ENCODE measurements at regions not wholly inside any gene's neighbourhood (a gene's known extent, or its start where the extent isn't known, plus 50 kb on each side); places are given as distances from the start of the nearest gene placed in this dataset.

GRCh38 chr1:209268479-209268878 lies 315.0 kb upstream of the CAMK1G start:
- no peak overlapping the region for H3K4me3 ChIP-seq (ENCODE audit: low read depth, low read length)
- DNase-seq (ENCODE audit: low read depth), result no peak
- no peak for TF ChIP-seq CTCF (IDR thresholded peaks at IDR 0.05; ENCODE audit: low read depth, low read length, missing control alignments)

- DNase-seq (ENCODE audit: low read depth), result no peak
- no peak for TF ChIP-seq CTCF (IDR thresholded peaks at IDR 0.05; ENCODE audit: low read depth, low read length, missing control alignments)
Observed at GRCh38 chr1:209276321-209276720, 307.2 kb upstream of the CAMK1G start.

GRCh38 chr1:209277662-209278061 lies 305.9 kb upstream of the CAMK1G start:
- no peak for DNase-seq (ENCODE audit: low read depth)
- no peak for TF ChIP-seq CTCF (IDR thresholded peaks at IDR 0.05; ENCODE audit: low read depth, low read length, missing control alignments)
- no peak overlapping the region for H3K4me3 ChIP-seq (ENCODE audit: low read depth, low read length)

More at GRCh38 chr1:209276321-209276720, 307.2 kb upstream of the CAMK1G start:
- no peak overlapping the region for H3K4me3 ChIP-seq (ENCODE audit: low read depth, low read length)

- no peak for TF ChIP-seq CTCF (IDR thresholded peaks at IDR 0.05; ENCODE audit: low read depth, low read length, missing control alignments)
- DNase-seq (ENCODE audit: low read depth), result no peak
- H3K4me3 ChIP-seq (ENCODE audit: low read depth, low read length), result no peak overlapping the region
Observed at GRCh38 chr1:209291715-209292114, 291.8 kb upstream of the CAMK1G start.

GRCh38 chr1:209302779-209303568 lies 280.5 kb upstream of the CAMK1G start:
- DNase-seq (ENCODE audit: low read depth), result no peak
- H3K4me3 ChIP-seq (ENCODE audit: low read depth, low read length), result no peak overlapping the region
- TF ChIP-seq CTCF (IDR thresholded peaks at IDR 0.05; ENCODE audit: low read depth, low read length, missing control alignments), result no peak

GRCh38 chr1:209304166-209304565 lies 279.3 kb upstream of the CAMK1G start:
- TF ChIP-seq CTCF (IDR thresholded peaks at IDR 0.05; ENCODE audit: low read depth, low read length, missing control alignments), result no peak

More at GRCh38 chr1:209304166-209304565, 279.3 kb upstream of the CAMK1G start:
- H3K4me3 ChIP-seq (ENCODE audit: low read depth, low read length), result no peak overlapping the region
- no peak for DNase-seq (ENCODE audit: low read depth)
